ENCODE measurements at regions not wholly inside any gene's neighbourhood (a gene's known extent, or its start where the extent isn't known, plus 50 kb on each side); places are given as distances from the start of the nearest gene placed in this dataset.

DNA sequence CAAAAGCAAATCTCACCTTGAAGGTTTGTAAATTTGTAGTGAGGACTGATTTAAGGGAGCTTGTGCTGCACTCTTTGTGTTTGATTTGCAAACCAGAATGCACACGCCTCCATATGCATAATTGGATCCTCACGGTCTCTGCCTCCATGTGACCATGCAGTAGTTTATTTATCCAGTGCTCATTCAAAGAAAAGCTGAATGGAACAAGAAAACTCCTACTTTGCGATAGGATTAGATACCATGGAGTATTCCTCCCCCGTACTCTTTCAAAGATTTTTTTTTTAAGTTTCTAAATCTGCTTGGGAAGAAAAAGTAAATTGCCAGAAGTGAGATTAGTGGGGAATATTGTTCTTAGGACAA lies 290.4 kb upstream of the TUT7 start:
- Histone ChIP-seq H3K4me1 (peaks cover 0 to 8% (median 4%) of the 10 kb centered on the region in 4 donors), H3K36me3 (no peaks in the 10 kb centered on the region), H3K9me3 (no peaks in the 10 kb centered on the region), H3K27ac (replicated peaks in 1 of 4) (no peak overlapping the region), H3K27me3 (no peaks in the 10 kb centered on the region), H3K4me3 (no peak overlapping the region)
- TF ChIP-seq POLR2AphosphoS5 (IDR thresholded peaks at IDR 0.05) = no peak
- no peak for TF ChIP-seq EP300 (IDR thresholded peaks at IDR 0.05)
- no peak for TF ChIP-seq POLR2A (IDR thresholded peaks at IDR 0.05; ENCODE audit: low read depth)
- TF ChIP-seq, protein P1, sequence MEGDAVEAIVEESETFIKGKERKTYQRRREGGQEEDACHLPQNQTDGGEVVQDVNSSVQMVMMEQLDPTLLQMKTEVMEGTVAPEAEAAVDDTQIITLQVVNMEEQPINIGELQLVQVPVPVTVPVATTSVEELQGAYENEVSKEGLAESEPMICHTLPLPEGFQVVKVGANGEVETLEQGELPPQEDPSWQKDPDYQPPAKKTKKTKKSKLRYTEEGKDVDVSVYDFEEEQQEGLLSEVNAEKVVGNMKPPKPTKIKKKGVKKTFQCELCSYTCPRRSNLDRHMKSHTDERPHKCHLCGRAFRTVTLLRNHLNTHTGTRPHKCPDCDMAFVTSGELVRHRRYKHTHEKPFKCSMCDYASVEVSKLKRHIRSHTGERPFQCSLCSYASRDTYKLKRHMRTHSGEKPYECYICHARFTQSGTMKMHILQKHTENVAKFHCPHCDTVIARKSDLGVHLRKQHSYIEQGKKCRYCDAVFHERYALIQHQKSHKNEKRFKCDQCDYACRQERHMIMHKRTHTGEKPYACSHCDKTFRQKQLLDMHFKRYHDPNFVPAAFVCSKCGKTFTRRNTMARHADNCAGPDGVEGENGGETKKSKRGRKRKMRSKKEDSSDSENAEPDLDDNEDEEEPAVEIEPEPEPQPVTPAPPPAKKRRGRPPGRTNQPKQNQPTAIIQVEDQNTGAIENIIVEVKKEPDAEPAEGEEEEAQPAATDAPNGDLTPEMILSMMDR (IDR thresholded peaks at IDR 0.05) = no peak
- 91% methylated on average over 4 of the region's 4 CpGs for WGBS
- intact Hi-C loops (cut with DNase I) = no loop called here
- no peak for DNase-seq (ENCODE audit: extremely low spot score)

DNA sequence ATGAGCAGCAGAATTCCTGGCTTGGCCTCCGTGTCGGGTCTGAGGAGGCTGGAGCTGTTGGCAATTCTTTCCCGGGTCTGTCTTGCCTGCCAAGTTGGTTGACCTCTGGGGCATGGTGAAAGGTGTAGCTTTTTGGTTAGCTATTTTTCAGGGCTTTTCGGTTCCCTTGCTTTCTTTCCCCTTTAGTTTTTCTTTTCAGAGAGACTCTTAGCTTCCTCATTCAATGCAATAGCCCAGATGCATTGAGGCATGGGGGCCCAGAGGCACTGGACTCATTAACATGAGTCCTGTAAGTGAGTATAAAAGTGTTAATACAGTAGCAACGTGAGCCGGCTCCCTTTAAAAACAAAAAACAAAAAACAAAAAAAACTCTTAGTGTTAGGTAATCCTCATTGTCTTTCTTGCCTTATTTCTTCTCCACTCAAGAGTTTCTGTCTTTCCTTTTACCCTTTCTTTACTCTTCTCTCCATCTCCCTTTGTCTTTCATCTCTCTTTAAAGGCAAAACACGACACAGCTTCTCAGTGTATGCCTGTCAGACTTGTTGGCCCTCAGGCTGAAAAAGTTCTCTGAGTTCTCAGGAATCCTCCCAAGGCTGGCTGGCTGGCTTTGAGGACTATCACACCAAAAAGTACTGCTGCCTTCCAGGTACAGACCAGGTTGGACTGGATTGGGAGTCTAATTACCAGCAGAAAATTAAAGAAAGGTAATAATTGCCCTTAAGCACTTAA lies 289.9 kb upstream of the TUT7 start:
- Histone ChIP-seq H3K4me1 (peaks cover 0 to 9% (median 5%) of the 10 kb centered on the region in 4 donors), H3K4me3 (no peak overlapping the region), H3K27ac (replicated peaks in 1 of 4) (no peak overlapping the region), H3K9me3 (no peaks in the 10 kb centered on the region), H3K36me3 (no peaks in the 10 kb centered on the region), H3K27me3 (no peaks in the 10 kb centered on the region)
- intact Hi-C loops (cut with DNase I) = no loop called here
- 91% methylated on average over 7 of the region's 7 CpGs for WGBS
- TF ChIP-seq, protein P1 (IDR thresholded peaks at IDR 0.05) = no peak
- TF ChIP-seq POLR2A (IDR thresholded peaks at IDR 0.05; ENCODE audit: low read depth) (no peak), EP300 (IDR thresholded peaks at IDR 0.05) (no peak), POLR2AphosphoS5 (IDR thresholded peaks at IDR 0.05) (no peak)
- peak; percentile 21 for DNase-seq (ENCODE audit: extremely low spot score)

DNA sequence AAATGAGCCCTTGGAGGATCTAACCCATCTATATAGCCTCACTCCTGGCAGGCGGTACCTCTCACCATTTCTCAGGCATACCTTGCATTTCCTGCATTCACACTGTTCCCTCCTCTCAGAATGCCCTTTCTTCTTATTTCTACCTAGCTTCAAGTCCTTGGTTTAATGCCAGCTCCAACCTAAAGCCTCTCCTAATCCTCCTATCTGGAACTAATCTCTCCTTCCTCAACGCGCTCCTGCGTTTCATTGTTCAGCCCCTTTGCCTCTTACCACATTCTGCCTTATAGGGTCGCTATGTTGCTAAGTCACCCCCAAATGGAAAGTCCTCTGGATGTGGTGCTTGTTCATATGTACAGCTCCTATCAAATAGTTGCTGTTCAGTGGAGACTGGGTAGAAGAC lies 288.5 kb upstream of the TUT7 start:
- 97% methylated on average over 5 of the region's 5 CpGs for WGBS
- no peaks in the 10 kb centered on the region for H3K9me3 ChIP-seq
- no peak overlapping the region for H3K27ac ChIP-seq (replicated peaks in 1 of 4)
- intact Hi-C loops (cut with DNase I) = no loop called here
- H3K4me3 ChIP-seq = no peak overlapping the region
- peaks cover 0 to 9% (median 5%) of the 10 kb centered on the region in 4 donors for H3K4me1 ChIP-seq
- no peaks in the 10 kb centered on the region for H3K27me3 ChIP-seq
- TF ChIP-seq POLR2AphosphoS5 (IDR thresholded peaks at IDR 0.05) (no peak), POLR2A (IDR thresholded peaks at IDR 0.05; ENCODE audit: low read depth) (no peak), EP300 (IDR thresholded peaks at IDR 0.05) (no peak)
- TF ChIP-seq, protein P1 (IDR thresholded peaks at IDR 0.05) = no peak
- DNase-seq (ENCODE audit: extremely low spot score) = no peak
- H3K36me3 ChIP-seq = no peaks in the 10 kb centered on the region

DNA sequence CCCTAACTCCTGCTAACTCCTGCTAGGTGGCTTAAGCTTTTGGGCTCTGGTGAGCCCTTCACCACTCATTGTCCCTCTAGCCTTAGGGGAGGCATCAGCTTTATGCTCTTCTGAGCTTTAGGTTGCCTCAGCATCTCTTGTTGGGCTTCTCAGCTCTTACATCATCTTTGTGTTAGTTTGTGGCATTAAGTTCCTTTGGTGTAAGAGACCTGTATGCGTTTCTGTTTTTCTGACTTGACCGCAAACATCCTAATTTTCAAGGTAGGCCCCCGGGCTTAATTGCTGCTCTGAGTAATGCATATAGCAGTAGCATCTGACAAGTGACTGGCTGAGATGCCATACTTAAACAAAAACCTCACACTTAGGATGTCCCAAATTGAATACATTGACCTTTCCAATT lies 287.8 kb upstream of the TUT7 start:
- no peaks in the 10 kb centered on the region for H3K36me3 ChIP-seq
- H3K27me3 ChIP-seq = no peaks in the 10 kb centered on the region
- TF ChIP-seq POLR2A (IDR thresholded peaks at IDR 0.05; ENCODE audit: low read depth) (no peak), POLR2AphosphoS5 (IDR thresholded peaks at IDR 0.05) (no peak), EP300 (IDR thresholded peaks at IDR 0.05) (no peak)
- TF ChIP-seq, protein P1 (IDR thresholded peaks at IDR 0.05) = no peak
- peaks cover 0 to 9% (median 5%) of the 10 kb centered on the region in 4 donors for H3K4me1 ChIP-seq
- no peak overlapping the region for H3K4me3 ChIP-seq
- intact Hi-C loops (cut with DNase I) = no loop called here
- 92% methylated on average over 3 of the region's 3 CpGs for WGBS
- no peak overlapping the region for H3K27ac ChIP-seq (replicated peaks in 1 of 4)
- DNase-seq (ENCODE audit: extremely low spot score) = no peak
- H3K9me3 ChIP-seq = no peaks in the 10 kb centered on the region

Measured in esophagus muscularis mucosa (tissue), 4 donors.